ENCODE measurements at regions not wholly inside any gene's neighbourhood (a gene's known extent, or its start where the extent isn't known, plus 50 kb on each side); places are given as distances from the start of the nearest gene placed in this dataset.

DNA sequence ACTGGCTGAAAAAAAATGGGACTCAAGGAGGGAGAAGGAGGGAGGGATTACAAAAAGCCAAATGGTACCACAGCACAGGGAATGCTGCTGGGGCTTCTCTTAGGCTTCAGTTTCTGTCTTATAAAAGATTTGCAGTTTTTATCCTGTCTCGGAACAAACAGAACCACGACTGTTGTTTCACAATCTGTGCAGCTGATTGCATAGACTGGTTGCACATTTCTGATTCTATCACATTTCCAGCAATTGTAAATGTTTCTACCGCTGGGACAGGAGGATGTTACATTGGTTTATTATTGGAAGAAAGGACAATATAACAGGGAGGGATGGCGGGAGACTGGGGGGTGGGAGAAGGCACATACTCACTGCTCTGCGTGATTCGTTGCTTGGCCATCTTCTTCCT, 73.5 kb upstream of the ARID1B start:
- no peak overlapping the region for H3K4me2 ChIP-seq (ENCODE audit: control insufficient read depth, extremely low read depth, insufficient read depth, low read depth, low read length)
- H2AFZ ChIP-seq (ENCODE audit: control insufficient read depth, low read length): no peak overlapping the region
- H3K36me3 ChIP-seq (ENCODE audit: control insufficient read depth in 2 of 2, extremely low read depth in 1 of 2, insufficient read depth in 2 of 2, low read length in 2 of 2): no peaks in the 10 kb centered on the region
- H3K9me3 ChIP-seq (ENCODE audit: control insufficient read depth, low read depth, low read length): no peaks in the 10 kb centered on the region
- H3K27ac ChIP-seq (ENCODE audit: control insufficient read depth, insufficient read depth, low read length): no peak overlapping the region
- FAIRE-seq (no peak), DNase-seq (ENCODE audit: low read depth, low spot score) (no peak)
- H3K4me1 ChIP-seq (ENCODE audit: control insufficient read depth, extremely low read depth, insufficient read depth, low read length): peaks cover 9% of the 10 kb centered on the region
- no peak overlapping the region for H3K4me3 ChIP-seq (ENCODE audit: control insufficient read depth in 2 of 3, extremely low read depth in 1 of 3, insufficient read depth in 2 of 3, low read depth in 1 of 3, low read length in 3 of 3)
- no peaks in the 10 kb centered on the region for H3K27me3 ChIP-seq (ENCODE audit: control insufficient read depth, extremely low read depth, insufficient read depth, low read length)
- dilution Hi-C loops (cut with MboI; ENCODE audit: extremely low pct_ligation_motif_present, low sequenced_read_pairs): no loop called here
- no peaks in the 10 kb centered on the region for H3K79me2 ChIP-seq (ENCODE audit: control insufficient read depth, insufficient read depth, low read length)
- no peak overlapping the region for H3K9ac ChIP-seq (ENCODE audit: control insufficient read depth, extremely low read depth, insufficient read depth, low read length)
- H4K20me1 ChIP-seq (ENCODE audit: control insufficient read depth, extremely low read depth, insufficient read depth, low read length): no peaks in the 10 kb centered on the region
- no peaks in the 10 kb centered on the region for H3K9me1 ChIP-seq (ENCODE audit: control insufficient read depth, extremely low read depth, insufficient read depth, low read length)
- TF ChIP-seq, protein P1, sequence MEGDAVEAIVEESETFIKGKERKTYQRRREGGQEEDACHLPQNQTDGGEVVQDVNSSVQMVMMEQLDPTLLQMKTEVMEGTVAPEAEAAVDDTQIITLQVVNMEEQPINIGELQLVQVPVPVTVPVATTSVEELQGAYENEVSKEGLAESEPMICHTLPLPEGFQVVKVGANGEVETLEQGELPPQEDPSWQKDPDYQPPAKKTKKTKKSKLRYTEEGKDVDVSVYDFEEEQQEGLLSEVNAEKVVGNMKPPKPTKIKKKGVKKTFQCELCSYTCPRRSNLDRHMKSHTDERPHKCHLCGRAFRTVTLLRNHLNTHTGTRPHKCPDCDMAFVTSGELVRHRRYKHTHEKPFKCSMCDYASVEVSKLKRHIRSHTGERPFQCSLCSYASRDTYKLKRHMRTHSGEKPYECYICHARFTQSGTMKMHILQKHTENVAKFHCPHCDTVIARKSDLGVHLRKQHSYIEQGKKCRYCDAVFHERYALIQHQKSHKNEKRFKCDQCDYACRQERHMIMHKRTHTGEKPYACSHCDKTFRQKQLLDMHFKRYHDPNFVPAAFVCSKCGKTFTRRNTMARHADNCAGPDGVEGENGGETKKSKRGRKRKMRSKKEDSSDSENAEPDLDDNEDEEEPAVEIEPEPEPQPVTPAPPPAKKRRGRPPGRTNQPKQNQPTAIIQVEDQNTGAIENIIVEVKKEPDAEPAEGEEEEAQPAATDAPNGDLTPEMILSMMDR (optimal IDR thresholded peaks at IDR 0.05 in 1 of 3, IDR thresholded peaks at IDR 0.05 in 1 of 3, conservative IDR thresholded peaks at IDR 0.05 in 1 of 3; ENCODE audit: extremely low read depth in 1 of 3, insufficient read depth in 2 of 3, low read length in 3 of 3): no peak
- TF ChIP-seq EZH2 (IDR thresholded peaks at IDR 0.05; ENCODE audit: low read length): no peak

DNA sequence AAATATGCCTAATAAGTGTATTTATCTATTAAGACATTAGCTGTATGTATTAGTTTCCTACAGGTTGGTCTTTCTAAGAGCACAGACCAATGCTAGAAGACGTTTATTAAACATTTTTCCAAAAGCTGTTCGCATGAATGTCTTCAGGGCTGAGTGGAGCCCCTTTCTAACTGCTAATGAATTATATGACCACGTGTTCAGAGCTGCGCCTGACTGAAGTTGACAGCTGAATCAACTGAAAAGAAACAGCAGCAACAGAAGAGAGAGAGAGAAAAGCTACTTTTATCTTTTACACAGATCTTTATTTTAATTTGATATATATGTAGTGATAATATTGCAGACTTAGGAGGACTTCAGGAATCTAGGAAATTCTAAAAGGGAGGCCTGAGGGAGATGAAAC, 75.2 kb upstream of the ARID1B start:
- no peak overlapping the region for H3K4me3 ChIP-seq (ENCODE audit: control insufficient read depth in 2 of 3, extremely low read depth in 1 of 3, insufficient read depth in 2 of 3, low read depth in 1 of 3, low read length in 3 of 3)
- H3K27ac ChIP-seq (ENCODE audit: control insufficient read depth, insufficient read depth, low read length): no peak overlapping the region
- H3K9me1 ChIP-seq (ENCODE audit: control insufficient read depth, extremely low read depth, insufficient read depth, low read length): no peaks in the 10 kb centered on the region
- DNase-seq (ENCODE audit: low read depth, low spot score) (no peak), FAIRE-seq (no peak)
- dilution Hi-C loops (cut with MboI; ENCODE audit: extremely low pct_ligation_motif_present, low sequenced_read_pairs): no loop called here
- H3K9ac ChIP-seq (ENCODE audit: control insufficient read depth, extremely low read depth, insufficient read depth, low read length): no peak overlapping the region
- H3K27me3 ChIP-seq (ENCODE audit: control insufficient read depth, extremely low read depth, insufficient read depth, low read length): no peaks in the 10 kb centered on the region
- no peaks in the 10 kb centered on the region for H4K20me1 ChIP-seq (ENCODE audit: control insufficient read depth, extremely low read depth, insufficient read depth, low read length)
- H3K9me3 ChIP-seq (ENCODE audit: control insufficient read depth, low read depth, low read length): no peaks in the 10 kb centered on the region
- peaks cover 11% of the 10 kb centered on the region for H3K4me1 ChIP-seq (ENCODE audit: control insufficient read depth, extremely low read depth, insufficient read depth, low read length)
- no peaks in the 10 kb centered on the region for H3K36me3 ChIP-seq (ENCODE audit: control insufficient read depth in 2 of 2, extremely low read depth in 1 of 2, insufficient read depth in 2 of 2, low read length in 2 of 2)
- H2AFZ ChIP-seq (ENCODE audit: control insufficient read depth, low read length): no peak overlapping the region
- TF ChIP-seq, protein P1 (optimal IDR thresholded peaks at IDR 0.05 in 1 of 3, IDR thresholded peaks at IDR 0.05 in 1 of 3, conservative IDR thresholded peaks at IDR 0.05 in 1 of 3; ENCODE audit: extremely low read depth in 1 of 3, insufficient read depth in 2 of 3, low read length in 3 of 3): no peak
- no peak for TF ChIP-seq EZH2 (IDR thresholded peaks at IDR 0.05; ENCODE audit: low read length)
- H3K79me2 ChIP-seq (ENCODE audit: control insufficient read depth, insufficient read depth, low read length): no peaks in the 10 kb centered on the region
- no peak overlapping the region for H3K4me2 ChIP-seq (ENCODE audit: control insufficient read depth, extremely low read depth, insufficient read depth, low read depth, low read length)

All from keratinocyte (primary cell).